ENCODE measurements at regions not wholly inside any gene's neighbourhood (a gene's known extent, or its start where the extent isn't known, plus 50 kb on each side); places are given as distances from the start of the nearest gene placed in this dataset.
A peak's percentile ranks its signal among the peaks of the same experiment; 100 is the strongest.

DNA sequence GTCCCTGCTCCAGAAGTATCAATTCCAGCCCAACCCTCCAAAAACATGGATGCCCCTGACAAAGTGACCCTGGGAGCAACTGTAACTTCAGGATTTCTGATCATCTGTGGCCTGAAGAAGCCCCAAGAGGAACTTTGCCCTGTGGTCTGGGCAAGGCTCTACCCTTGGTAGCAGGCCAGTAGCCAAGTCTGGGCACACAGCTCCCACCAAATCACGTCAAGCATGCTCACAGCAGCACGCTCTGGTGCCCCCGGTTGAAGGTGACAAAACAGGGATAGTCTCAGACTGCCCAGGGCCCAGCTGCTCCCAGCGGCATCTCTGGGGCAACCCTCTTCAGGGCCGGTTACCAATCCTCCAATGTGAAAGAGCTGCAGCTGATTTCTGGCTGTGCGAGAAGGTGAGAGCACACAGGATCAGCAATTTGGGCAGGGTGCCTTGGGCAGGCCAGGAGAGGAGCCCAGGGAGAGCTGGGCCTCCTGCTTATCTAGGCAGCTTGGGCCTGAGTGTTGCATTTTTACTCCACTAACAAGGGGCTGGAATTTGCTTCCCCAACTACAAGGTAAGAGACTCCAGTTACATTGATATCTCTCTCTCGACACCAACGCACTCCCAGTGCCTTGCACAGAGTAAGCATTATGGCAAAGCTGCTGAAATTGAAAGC, 418.1 kb downstream of the BCOR start:
- no peak for DNase-seq

DNA sequence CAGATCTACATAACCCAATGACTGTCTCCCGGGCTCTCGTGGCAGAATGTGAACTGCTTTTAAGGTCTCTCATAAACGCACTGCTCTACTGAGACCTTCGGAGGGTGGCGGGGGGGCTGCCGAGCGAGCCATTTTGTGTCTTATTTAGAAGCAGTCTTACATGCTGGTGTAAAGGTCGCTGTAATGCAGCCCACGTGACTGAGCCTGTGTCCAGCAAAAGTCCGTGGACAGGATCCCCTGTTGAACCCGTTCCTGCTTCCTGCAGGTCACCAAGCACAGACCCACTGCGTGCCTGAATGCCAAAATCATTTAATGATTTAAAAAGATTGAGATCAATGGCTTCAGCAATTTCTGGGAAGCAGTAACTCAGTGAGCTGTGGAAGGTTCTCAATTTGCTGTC, 415.9 kb downstream of the BCOR start:
- no peak for DNase-seq

DNA sequence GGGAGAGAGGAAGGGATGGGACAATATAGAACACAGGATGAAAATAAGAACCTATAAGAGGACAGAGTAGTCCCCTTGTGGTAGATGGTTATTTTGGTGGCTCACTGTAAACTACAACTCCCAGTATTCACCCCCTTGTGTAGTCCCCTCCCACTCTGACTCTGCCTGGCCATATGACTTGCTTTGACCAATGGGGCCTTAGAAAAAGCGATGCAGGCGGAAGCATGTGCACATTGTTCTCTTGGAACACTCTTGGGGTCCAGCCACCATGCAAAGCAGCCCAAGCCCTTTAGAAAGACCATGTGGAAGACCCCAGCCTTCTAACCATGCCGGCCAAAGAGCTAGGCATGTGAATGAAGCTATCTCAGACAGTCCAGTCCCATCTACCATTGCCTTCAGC, 415.0 kb downstream of the BCOR start:
- DNase-seq: no peak

DNA sequence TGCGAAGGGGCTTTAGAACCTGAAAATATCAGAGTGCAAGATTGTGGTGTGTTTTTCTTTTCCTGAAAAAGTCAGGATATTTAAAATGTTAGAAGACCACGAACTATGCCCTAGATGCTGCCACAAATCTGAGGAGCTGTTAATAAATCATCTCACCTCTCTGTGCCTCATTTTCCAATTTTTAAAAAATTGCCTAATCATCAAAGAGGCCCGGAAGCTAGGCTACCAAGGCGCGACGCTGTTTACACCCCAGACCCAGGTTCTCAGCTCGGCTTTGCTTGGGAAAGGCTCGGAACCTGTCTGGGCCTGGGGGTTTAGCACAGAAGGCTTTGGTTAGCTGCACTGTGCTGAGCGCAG, 409.6 kb downstream of the BCOR start:
- DNase-seq: no peak

DNA sequence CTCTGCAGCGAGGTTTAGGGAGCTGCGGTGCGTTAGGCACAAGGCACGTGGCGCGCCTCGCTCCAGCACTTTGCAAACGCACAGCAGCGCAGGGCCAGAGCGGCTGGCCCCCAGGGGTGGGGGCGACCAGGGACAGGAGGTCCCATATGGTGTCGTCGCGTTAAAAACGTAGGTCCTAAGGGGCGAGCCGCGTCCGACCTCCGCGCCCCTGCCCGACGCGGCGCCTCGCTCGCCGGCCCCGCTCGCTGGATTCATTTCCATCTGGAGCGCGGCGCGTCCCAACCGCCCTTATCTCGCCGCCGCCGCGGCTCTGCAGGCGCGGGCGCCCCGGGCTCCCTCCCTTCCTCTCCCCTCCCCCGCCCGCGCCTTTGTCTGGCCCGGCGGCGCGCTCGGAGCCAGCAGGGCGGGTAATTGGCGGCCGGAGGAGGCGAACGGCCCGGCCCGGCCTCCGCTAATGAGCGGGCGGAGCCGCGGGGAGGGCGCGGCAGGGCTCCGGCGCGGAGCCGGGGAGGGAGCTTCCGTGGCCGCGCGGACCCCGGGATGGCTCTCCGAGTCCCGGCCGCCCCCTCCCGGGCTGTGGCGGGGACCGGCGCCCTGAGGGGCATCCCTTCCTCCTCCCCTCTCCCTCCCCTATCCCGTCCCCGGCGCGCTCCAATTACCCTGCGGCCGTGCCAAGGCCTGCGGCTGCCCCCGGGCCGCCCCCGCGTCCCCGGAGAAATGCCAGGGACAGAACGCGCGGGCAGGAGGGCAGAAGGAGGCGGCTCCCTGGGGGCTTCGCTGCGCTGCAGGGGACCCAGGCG, 409.0 kb downstream of the BCOR start:
- DNase-seq: peak; percentile 55

DNA sequence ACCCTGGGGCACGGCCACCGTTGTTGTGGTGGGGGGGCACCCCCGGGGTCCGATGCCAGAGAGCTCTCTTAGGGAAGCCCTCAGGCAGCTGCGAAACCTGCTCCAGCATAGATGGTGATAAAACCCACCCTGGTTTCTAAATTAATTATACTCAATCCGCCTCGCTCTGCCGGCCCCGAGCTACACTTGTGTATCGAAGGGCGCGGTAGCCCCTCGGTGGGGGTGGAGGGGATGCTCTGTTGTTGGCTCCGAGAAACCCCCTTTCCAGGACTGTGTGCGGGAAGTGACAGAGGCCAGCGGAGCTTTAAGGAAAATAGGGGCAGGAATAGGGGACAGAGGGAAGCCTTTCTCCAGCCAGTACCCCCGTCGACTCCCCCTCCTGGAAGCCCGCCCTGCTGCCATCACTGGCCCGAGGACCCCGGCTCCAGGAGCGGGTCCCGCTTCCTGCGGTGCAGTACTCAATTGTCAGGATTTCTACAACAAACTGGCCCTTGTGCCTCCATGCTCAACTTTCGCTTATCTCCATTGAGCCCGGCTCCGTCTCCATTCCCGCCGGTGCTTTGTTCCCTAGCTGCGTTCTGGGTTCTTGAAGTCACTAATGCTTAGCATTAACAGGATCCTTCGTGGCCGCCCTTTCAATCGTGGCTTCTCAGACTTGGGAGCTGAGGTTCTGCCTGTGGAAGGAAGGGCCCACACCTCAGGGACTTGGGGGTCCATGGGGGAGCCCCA, 408.2 kb downstream of the BCOR start:
- no peak for DNase-seq

DNA sequence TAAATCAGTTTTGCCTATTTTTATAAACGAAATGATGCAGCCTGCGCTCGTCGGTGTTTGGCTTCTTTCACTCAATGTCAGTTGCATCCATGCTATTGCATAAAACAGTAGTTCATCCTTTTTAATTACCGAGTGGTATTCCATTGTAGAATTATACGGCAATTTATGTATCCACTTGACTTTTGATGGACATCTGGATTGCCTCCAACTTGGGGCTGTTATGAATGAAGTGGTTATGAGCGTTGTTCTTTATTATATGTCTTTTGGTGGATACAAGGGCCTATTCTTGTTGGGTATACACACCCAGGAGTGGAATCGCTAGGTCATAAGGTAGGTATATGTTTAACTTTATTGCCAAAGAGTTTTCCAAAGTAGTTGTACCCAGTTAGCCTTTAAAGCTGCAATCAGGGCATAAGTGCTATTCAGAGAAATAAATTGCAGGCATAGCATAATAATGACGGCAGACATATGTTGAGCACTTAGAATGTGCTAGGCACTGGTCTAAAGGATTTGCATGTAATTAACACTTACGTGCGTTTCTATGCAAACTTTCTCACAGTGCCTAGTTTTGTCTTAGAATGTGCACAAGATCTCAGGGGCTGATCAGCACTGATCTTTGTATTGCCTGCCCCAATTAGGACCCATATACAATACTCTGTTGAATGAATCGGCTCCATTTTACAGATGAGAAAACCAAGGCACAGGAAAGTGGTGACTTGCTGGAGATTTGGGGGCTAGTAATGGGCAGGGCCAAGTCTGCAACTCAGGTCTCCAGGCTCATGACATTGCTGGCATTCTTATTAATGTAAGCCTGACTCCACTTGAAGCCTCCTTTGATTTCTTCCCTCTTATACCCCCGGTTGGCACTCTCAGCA, 407.0 kb downstream of the BCOR start:
- DNase-seq: no peak

DNA sequence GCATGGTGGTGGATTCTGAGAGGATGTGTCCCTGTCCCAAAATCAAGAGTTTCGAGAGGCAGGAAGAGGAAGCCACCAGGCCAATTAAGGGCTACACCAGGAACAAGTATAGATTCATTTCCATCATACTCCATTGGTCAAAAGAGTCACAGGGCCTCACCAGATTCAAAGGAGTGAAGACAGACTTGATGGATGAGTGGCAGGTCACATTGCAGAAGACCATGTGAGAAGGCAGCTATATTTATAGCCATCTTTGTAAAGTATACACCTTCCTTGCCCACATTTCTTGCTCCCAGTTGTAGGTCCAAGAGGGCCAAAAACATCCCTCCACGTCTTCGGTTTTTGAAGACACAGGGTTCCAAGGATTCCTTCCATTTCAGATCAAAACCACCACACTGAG, 406.0 kb downstream of the BCOR start:
- no peak for DNase-seq

DNA sequence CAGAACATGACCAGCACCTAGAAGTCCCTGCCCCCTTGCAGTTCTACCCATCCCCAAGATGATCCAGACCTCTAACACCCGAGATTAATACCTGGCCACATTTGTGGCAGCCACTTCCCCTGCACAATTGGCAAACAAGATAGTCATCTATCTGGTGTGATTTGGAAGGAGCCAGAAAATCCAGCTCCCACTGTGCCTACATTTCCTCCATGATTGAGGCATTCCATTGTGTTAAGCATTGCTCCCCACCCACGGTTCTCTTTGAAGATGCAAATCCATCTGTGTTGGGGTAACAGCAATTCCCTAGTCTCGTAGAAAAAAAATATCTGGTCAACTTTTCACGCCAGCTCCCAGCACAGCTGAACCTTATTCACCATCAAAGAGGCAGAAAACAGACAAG, 405.0 kb downstream of the BCOR start:
- no peak for DNase-seq

DNA sequence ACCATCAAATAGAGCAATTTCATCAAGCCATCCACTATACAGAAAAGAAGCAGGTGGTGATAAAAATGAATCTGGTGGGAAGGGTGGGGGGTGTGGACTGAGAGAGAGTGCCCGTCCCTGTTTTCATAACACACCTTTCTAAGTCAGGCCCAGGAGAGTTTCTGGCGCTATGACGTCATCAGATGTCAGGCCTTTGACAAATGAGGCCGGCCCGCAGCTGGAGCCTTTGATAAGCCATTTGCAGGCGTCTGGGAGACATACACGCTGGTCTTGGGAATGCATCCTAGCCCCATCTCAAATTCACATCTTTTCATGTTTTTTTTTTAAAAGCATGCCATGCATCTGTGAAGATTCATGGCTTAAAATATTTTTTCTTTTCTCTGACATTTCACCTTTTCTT, 404.5 kb downstream of the BCOR start:
- DNase-seq: peak; percentile 4

DNA sequence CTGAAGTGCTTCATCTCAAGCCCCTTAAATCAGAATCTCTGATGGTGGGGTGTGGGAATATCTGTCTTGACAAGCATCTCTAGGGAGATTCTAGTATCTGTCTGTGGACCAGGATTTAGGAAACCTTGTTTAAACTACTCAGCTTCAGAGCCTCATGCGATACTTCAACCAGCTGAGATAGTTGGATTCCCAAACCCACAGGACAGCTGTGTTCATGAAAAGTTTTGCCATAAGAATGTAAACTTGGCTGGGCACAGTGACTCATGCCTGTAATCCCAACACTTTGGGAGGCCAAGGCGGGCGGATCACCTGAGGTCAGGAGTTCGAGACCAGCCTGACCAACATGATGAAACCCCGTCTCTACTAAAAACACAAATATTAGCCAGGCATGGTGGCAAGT, 395.1 kb downstream of the BCOR start:
- peak; percentile 2 for DNase-seq

DNA sequence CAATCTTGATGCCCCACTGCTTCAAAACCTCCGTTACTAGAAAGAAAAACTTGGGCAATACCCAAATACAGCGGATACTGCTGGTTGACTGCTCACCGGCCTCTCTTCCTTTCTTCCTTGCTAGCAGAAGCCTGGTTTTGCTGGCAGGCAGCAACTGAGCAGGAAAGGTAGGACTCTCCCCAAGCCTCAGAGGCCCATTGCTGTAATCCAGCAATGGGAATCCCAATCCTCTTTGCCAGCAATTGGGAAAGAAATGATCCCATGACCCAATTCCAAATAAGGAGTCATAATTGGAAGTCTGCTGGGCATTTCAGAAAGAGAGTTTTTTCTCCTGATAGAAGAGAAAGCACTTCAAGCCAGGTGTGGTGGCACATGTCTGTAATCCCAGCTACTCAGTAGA, 394.5 kb downstream of the BCOR start:
- DNase-seq: no peak

DNA sequence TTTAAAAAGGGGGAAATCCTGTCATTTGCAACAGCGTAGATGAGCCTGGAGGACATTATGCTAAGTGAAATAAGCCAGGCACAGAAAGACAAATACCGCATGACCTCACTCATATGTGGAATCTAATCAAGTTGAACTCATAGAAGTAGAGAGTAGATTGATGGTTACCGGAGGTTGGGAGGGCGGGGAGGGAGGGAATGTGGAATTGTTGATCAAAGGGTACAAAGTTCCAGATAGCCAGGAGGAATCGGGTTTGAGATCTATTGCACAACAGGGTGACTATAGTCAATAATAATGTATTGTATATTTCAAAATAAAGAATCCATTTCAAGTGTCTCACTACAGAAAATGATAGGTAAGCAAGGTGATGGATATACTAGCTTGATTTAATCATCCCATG, 393.2 kb downstream of the BCOR start:
- DNase-seq: no peak

DNA sequence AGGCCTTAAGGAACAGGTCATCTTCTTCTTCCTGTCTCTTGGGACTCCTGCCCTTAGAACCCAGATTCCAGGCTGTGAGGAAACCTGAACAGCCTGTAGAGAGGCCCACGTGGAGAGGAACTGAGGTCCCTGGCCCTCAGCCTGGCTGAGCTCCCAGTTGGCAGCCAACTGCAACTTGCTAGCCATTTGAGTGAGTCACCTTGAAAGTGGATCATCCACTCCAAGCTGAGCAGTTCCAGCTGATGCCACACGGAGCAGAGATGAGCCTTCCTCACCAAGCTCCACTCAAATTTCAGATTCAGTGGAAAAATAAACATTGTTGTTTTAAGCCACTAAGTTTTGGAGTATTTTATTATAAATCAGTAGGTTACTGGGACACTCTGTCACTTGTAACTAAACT, 392.5 kb downstream of the BCOR start:
- peak; percentile 87 for DNase-seq

DNA sequence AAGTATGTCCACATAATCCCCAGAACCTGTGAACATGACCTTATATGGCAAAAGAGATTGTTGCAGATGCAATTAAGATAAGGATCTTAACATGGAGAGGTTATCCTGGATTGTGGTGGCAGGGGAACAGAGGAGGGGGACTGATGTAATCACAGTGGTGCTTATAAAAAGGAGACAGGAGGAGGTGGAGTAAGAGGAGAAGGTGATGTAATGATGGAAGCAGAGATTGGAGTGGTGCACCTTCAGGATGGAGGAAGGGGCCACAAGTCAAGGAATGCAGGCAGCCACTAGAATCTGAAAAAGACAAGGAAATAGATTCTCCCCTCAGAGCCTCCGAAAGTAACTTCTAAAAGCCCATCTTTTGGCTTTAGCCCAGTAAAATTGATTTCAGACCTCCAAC, 388.4 kb downstream of the BCOR start:
- no peak for DNase-seq

DNA sequence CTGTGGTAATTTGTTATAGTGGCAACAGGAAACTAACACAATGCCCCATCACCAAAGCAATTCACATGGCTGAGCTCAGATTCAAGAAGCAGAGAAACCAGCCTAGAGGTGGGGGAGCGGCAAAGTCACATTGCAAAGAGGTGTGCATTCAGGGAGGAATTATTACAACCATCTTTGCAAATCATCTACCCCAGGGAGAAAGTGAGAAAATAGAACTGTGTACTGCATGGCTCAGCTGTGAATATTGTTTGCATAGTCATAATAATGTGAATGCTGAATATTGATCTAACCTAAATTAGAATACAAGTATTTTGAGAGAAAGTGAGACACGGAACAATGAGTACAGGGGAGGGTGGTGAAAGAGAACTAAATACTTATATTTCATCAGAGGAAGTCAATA, 387.9 kb downstream of the BCOR start:
- DNase-seq: no peak

DNA sequence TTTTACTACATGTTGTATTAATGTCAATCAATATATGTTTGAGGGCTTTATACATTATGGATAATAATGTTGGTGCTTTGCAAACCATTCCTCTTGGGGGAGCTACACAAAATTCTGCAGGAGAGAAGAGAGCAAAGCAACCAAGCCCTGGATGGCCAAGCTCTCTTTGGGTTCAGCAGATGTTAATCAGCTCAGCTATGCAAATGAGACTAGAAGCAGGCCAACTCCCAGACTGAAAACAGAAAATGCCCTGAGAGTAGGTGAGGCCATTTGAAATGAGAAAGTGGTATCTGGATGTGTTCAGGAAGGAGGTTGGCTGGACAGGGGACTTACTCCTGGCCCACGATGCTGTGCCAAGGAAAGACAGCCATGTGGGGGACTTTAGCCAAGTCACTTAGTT, 387.0 kb downstream of the BCOR start:
- no peak for DNase-seq

DNA sequence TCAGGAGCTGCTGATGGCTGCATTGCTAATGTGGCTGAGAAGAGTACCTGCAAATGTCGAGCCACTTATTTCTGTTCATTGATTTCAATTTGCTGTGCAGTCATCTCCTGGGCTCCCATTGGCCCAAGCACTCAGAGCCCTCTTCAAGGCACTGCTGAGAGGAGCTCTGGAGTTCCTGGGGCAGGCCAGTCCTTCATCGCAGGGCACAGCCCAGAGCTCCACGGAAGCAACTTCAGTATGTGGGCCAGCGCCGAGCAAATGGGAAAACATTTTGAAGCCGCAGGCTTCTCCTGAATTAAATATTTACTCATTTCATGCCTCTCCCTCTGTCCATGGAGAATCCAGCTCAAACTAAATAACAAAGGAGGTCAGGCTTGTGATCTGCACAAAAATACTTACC, 383.3 kb downstream of the BCOR start:
- no peak for DNase-seq

DNA sequence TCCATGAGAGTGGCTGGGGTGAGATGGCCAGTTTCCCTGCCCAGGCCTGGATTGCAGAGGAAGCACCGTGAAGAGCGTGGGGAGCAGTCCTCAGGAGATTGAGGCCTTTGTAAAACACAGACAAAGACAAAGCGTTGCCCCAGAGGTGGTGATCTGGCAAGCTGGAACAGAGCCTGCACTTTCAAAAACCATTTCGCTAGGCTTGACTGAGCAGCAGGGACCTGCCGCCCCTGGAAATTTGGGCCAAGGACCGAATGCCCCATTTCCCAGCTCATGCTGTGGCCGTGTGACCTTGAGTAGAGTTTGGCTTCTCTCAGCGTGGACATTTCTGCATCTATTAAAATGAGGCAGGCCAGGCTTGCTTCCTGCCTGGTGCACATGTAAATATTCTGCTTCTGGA, 381.4 kb downstream of the BCOR start:
- DNase-seq: no peak

DNA sequence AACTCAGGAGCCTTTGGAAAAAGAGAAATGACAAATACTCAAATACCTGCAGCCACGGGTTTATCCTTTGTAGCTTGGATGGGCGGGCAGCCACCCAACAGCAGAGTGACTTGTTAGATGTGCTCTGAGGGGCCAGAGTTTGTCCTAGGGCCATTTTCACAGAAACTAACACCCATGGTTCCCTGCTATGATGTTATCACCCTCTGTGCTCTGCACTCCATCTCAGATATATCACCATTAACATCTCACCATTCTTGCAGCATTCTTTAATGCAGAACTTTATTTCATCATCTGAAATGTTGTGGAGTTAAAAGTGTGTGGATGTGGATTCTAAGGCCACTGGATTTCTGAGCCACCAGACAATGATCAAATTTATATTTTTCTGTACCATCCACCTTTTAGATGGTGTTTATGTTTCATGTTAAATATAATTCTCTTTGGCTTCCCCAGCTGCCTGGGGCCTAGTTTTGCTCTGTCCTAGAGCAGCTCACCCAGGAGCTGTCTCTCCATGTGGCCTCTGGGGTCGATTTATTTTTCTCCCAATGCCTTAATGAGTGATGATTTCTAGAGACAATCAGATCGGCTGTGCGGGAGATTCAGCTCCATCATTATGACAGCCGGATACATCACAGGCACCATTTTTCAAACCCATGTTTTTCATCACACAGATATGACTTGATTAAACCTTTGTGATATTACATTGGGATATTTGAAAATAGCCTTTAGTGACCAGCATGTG, 380.8 kb downstream of the BCOR start:
- DNase-seq: no peak

DNA sequence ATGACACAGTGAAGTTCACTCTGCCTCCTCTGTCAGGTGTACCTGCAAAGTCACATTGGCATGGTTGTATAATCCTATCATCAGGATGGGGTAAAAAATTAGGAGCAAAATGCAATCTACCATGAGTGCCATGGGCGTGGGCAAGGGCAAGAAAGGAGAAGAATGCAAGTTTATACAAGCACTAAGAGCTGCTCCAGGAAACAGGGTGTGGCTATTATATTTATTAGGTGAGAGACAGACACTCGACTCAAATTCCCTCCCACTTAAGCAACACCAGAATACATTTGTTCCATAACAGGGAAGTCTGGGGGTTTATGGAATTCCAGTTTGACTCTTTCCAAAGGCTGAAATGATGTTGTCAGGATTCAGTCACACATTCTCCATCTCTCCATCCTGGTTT, 378.8 kb downstream of the BCOR start:
- DNase-seq: no peak

DNA sequence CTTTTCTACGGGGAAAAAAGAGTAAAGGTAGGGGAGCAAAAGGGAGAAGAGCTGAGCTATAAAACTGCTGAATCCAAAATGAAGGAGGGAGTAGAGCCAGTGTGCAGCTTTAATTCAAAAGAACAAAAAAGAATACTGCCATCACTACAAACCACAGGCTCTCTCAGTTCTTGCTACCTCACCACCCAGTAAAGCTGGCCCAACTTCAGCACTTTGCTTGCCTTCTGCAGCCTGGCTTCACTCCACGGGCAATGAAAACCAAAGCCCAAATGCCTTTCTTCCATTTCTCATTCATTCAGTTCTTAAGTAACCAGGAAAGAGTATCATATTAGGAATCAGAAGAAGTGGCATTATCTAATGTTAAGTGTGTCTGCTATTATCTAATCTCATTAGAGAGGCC, 376.8 kb downstream of the BCOR start:
- DNase-seq: no peak
